Glomerular endothelial cell (primary cell): ENCODE measurements at regions not wholly inside any gene's neighbourhood (a gene's known extent, or its start where the extent isn't known, plus 50 kb on each side); places are given as distances from the start of the nearest gene placed in this dataset.
"Not testable (repeated sequence)": the region's sequence is repeated elsewhere in the genome, so short reads cannot be mapped to it uniquely, and the experiment has no call there.

ENCODE experiments used
- DNase-seq: peaks from one replicate; pipeline ENCODE4 v3.0.0-alpha.2; 2011; ENCODE audit warnings: low read depth, low spot score; ENCODE audit errors: extremely low read depth

DNA sequence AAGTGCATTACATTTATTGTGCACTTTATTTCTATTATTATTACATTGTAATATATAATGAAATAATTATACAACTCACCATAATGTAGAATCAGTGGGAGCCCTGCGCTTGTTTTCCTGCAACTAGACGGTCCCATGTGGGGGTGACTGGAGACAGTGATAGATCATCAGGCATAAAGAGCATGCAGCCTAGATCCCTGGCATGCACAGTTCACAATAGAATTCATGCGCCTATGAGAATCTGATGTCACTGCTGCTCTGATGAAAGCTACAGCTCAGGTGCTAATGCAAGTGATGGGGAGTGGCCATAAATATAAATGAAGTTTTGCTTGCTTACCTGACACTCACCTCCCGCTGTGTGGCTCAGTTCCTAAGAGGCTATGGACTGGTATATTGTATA, 278.4 kb upstream of the ADGRL3 start:
- not testable (repeated sequence) for DNase-seq

DNA sequence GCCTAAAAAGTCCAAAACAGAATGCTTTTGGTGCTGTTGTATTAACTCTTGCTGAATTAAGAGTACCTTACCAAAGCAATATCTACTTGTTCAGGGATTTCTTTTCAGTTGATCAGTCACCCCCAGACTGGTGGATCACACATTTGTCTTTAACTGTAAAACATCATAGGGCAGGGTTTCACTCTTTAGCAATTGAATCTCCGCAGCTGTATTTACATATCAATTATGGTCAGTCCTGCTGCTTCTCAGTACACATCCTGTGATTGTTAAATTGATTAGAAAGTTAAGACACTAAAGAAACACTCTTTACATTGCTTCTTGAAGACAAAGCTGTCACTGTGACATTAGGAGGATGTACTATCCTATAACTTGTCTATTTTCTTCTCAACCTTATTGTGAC, 277.1 kb upstream of the ADGRL3 start:
- DNase-seq = no peak

DNA sequence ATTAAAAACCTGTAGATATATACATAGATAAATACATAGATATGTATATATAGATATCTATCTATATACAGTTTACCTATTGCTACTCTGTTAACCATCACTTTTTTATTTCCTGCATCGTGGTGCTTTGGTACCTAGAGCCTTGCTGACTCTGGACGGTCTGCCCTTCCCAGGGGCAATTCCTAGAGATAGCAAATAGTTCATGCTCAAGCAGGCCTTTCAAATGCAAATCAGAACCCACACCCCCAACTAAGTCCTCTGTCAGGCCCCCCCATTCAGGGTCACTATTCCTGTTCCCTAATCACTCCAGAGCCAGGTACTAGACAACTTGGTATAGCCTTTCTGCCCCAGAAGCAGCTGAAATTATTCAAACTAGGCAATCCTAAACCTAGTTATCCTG, 273.5 kb upstream of the ADGRL3 start:
- DNase-seq = no peak

DNA sequence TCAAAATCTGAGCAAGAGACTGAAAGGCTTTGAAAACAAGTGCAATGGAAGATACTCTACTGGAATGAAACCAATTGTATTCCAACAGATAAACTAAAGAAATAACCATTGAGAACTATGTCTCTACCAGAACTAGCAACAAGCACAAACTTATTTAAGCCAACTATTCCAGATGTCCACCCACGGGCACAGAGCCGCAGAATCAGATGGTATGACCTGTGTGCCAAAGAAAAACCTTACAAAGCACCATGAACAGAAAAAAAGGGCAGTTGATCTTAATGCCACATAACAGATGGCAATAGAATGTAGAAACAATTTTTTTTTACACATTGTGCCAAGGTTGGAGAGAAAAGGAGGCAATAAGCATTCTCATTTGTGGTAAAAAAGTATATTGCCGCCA, 269.3 kb upstream of the ADGRL3 start:
- DNase-seq = no peak

DNA sequence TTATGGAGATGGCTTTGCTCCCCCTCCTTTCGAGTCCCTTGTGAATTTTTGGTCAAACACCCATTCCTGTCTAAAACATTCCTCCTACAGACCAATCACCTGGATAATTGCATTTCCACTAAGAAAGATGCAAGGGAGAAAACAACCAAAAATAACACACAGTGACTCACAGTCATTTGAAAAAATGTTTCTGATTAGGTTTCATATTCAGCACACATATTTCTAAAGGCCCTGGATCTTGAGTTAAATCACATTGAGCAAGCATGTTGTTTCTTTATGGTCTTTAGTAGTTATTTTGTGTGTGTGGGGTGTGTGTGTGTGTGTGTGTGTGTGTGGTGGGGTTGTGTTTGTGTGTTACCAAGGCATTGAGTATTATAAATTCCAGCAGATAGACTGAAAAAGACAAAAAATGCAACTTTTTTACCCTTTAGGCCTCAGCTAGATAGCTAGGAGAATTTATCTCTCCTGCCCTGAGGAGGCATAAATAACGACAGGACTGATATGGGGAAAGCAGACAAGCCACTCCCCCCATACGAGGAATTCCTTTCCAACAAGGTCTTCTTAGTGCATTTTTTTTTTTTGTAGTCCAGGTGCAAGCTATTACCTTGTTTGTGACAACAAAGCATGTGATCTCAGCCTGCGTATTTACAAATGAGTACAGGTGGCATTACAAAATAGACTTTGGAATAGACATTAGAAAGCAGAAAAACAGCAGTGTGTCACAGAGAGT, 265.4 kb upstream of the ADGRL3 start:
- no peak for DNase-seq

DNA sequence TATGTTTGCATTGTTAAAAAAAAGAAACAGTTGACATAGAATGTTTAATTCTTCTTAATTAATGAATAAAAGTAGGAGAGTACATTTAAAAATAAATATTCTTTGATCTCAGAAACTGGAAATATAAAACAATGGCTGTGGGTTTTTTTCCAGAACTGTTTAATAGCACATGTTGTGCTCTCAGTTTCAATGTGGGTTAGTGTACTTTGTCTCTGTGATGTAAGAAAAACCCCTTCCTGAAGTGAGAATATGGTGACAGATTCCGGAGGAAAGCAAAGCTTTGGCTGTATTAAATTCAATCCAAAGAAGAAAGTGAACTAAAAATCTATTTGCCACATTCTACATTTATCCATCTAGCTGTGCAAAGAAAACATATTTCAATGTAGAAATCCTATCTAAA, 261.9 kb upstream of the ADGRL3 start:
- DNase-seq = no peak

DNA sequence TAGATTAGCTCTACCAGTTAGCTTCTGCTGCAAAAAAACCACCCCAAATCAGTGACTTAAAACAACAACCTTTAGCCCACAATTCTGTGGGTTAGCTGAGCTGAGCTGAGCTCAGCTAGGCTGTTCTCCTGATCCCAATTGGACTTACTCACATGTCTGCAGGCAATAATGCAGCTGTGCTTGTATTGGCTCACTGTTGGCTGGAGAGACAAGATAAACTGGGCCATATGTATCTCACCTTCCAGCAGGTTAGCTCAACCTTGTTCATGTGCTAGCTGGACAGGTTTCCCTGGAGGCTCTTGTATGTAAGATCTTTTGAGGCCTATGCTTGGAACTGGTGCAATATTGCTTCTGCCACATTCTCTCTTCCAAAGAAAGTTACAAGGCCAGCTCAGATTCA, 261.5 kb upstream of the ADGRL3 start:
- DNase-seq = no peak

DNA sequence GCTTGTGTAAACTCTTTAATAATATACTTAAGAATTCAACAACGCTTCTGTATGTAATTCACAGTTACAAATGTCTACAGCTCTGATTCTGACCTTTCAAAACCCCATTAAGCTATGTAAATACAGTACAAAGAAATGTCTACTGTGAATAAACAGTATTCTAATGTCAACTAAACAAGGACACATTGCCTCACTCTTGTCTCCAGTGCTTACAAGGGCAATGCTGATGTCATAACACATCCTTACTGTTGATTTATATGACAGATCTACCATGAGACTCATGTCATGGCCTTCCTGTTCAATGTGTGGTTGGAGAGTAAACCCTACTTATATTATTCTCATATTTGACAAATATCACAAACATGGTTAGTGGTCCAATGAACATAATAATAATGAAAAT, 256.1 kb upstream of the ADGRL3 start:
- no peak for DNase-seq

DNA sequence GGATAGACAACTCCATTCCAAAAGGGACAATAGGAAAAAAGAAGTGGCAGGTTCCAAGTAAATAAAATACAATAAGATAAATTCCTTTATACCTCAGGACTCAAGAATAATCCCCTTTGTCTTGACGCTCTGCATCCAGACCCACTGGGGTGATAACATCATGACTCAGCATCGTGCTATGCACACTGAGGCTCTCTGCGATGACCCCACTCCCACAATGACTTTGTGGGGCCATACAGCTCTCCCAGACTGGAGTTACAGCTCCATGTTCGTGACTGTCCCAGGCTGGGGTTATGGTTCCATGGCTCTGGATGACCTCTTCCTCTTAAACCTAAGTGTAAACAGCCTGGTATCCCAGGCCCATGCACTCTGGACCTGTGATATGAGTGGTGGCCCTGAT, 254.5 kb upstream of the ADGRL3 start:
- DNase-seq = no peak

DNA sequence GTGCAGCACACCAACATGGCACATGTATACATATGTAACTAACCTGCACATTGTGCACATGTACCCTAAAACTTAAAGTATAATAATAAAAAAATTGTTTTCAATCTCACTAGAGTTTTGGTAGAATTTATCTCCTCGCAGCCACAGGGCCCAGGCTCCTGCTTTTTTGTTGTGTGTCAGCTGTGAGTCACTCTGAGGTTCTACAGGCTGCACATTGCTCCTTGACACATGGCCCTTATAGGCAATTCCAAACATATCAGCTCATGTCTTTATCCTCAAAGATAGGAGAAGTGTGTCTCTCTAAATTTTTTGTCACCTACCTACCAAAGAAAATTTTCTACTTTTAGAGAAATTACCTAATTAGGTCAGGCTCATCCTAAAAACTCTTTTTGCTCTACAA, 252.1 kb upstream of the ADGRL3 start:
- DNase-seq = no peak

DNA sequence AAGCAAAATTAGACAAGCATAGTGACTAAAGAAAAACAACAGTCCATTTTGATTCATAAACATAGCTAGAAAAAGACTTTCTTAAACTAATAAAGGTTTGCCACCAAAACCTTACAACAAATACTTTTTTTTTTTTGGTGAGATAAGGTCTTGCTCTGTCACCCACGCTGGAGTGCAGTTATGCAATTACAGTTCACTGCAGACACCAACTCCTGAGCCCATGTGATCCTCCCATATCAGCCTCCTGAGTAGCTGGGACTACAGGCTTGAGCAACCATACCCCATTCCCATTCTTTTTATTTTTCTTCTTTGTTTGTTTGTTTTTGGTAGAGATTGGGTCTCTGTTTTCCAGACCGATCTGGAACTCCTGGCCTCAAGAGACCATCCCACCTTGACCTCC, 247.2 kb upstream of the ADGRL3 start:
- DNase-seq = no peak

DNA sequence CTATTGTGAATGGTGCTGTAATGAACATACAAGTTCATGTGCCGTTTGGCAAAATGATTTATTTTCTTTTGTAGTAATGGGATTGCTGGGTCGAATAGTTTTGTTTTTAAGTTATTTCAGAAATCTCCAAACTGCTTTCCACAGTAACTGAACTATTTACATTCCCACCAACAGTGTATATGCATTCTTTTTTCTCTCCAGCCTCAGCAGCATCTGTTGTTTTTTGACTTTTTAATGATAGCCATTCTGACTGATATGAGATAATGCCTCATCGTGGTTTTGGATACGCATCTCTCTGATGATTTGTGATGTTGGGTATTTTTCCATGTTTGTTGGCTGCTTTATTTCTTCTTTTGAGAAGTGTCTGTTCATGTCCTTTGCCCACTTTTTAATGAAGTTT, 246.3 kb upstream of the ADGRL3 start:
- no peak for DNase-seq

DNA sequence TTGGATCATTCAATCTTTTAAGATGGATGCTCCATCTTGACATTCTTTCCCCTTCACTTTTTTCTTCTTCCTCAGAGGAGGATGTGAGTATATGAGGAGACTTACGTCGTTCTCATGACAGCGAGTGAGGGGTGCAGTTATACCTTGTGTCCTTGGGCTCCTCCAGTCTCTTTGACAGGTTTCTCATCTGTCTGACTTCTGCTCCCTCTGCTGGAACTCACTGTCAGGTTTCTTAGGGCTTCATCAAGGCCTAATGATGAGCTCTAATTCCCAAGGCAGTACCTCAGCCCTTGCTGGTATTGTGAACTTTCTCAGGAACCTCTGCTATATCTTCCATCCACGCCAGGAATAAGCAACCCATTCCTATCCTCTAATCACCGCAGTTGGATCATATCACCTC, 237.8 kb upstream of the ADGRL3 start:
- no peak for DNase-seq

DNA sequence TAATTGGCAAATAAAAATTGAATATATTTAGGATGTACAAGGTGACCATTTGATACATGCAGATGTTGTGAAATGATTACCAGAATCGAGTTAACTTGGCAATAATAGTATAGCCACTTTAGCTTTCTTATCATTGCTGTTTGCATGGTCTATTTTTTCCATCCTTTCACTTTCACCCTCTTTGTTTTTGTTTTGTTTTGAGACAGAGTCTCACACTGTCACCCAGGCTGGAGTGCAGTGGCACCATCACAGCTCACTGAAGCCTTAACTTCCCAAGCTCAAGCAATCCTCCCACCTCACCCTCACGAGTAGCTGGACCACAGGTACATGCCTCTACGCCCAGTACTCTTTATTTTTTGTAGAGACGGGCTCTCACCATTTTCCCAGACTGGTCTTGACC, 218.6 kb upstream of the ADGRL3 start:
- DNase-seq = no peak

DNA sequence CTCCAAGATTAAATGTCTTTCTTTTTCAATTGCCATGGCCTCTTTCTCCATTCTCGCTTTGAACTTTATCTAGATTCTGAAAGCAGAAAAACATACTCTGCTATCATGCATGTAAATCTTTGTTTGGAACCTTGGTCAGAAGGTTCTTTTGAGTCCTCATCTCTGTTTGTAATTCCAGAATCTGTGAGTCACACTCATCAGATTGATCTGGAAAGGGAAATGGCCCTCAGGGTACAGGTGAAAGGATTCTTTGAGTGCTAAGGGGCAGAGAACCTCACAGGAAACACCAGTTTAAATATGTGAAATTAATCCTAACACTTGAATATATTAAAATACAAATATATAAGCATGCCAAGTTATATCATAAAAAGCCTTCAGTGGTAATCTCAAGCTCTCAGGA, 211.0 kb upstream of the ADGRL3 start:
- DNase-seq = no peak

DNA sequence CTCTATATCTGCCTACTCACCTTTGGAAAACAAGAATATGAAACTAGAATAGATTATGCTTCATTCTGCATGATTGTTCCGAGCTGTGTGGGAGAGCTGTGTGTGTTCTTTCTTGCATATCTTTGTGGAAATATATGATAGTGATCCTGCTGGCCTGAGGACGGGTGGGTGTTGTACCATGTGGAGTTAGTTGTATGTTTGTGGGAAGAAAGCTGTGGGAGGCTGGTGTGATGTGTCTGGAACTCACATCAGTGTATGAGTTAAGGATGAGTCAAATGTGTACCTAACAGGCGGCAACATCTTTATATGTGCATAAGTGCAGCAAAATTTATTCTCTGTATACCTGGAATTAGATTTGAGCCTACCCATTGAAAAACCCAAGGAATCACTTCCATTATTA, 208.1 kb upstream of the ADGRL3 start:
- DNase-seq = no peak

DNA sequence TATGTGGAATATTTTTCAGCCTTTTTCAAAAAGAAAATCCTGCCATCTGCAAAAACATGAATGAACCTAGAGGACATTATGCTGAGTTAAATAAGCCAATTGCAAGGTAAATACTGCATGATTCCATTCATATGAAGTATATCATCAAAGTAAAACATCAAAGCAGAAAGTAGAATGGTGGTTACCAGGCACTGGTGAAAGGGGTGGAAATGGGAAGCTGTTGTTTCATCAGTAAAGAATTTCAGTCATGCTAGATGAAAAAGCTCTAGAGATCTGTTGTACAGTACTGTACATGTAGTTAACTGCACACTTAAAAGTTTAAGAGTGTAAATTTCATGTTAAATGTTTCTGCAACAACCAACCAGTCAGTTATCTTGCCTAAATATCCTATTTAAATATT, 196.8 kb upstream of the ADGRL3 start:
- DNase-seq = no peak

DNA sequence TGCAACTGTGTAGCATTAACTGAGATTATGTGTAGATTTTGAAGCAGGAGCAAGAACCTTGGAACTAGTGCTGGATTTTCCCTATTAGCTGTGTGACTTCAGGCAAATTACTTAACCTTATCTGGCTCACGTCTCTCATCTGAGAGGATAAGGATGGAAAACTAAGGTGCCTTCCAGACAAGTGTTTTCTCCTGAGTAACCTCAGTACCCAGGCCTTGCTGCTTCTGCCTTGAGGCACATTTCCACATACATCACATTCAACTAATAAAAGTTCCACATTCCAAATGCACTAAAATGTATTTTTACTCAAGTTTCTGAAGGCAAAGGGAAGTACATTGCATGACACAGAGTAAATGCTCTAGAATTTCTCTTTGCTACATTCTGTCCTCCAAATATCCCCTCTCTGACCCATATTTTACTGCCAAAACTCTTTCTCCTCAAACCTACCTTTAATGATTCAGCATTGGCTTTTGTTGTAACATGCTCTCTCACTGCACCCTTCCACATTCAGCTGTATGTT, 195.4 kb upstream of the ADGRL3 start:
- DNase-seq = no peak

DNA sequence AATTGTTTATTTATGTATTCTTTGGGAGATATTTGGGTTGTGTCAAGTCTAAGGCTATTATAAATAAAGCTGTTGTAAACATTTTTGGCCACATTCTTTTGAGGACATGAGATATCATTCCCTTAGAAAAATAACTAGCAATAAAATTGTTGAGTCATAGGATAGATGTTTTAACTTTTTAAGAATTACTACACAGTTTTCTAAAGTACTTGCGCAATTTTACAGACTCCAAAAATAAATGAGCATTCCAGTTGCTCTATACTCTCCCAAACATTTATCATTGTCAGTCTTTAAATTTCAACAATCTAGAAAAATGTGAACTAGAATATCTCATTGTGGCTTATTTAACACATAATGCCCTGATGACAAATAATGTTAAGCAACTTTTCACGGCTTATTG, 189.1 kb upstream of the ADGRL3 start:
- no peak for DNase-seq

DNA sequence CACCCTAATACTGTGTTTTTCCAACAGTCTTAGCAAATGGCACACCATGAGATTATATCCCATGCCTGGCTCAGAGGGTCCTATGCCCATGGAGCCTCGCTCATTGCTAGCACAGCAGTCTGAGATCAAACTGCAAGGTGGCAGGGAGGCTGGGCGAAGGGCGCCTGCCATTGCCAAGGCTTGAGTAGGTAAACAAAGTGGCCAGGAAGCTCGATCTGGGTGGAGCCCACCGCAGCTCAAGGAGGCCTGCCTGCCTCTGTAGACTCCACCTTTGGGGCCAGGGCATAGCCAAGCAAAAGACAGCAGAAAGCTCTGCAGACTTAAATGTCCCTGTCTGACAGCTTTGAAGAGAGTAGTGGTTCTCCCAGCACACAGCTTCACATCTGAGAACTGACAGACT, 188.2 kb upstream of the ADGRL3 start:
- not testable (repeated sequence) for DNase-seq

DNA sequence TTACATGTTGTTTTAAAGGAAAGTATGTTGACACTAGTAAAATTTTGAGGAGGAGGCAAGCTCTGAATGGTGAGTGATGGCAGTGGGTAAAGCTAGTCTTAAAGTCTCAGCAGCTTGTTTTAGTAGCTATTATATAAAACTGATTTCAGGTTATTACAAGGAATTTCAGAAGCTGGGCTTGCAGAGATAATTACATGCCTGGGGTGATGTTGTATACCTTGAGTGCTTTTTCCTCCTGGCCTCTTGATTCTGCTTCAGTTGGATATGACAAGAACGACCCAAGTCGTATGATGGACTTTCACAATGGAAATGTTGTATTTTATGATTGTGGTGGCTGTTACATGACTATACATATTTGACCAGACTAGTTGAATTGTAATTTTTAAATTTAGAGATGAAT, 175.5 kb upstream of the ADGRL3 start:
- no peak for DNase-seq

DNA sequence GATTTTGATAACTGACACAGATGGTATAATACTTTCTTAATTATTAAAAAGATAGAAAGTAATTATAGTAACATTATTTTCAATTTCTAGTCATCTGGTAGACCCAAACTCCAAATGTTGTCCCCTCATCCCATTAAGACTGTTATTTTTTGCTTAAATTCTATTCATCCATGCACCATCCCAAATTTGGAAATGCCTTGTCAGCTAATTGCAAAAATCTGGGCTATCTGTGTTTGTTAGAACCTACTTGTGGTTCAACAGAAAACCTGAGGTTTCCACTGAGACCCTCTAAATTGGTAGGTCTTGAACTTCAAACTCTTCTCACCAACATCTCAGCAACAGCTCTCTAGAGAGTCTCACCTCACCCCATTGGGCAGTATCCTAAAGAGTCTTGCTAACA, 172.2 kb upstream of the ADGRL3 start:
- DNase-seq = no peak

DNA sequence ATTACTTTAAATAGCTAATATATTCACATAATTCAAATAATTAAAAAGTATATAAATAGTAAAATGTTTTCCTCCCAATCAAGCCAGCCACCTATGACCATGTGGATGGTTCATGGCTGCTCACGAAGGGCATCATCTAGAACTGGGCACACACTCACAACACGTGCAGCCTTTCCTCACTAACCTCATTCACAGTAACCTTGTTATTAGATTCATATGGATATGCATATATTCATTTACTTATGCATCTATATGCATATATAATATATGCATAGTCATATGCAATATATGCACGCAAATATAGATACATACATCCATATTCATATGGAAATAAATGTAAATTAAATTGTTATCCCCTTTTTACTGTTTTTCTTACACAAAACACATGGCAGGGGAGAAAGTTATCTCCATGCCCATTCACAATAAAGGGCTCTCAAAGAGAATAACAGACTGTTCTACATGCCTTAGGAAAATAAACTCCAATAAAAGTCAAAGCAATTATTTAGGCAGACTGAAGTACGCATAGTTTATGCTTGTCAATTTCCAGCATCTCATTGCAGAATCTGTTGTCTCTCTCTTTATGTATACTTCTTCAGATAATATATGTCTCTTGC, 163.9 kb upstream of the ADGRL3 start:
- DNase-seq = no peak
